PC-3 (cell line): ENCODE measurements at regions not wholly inside any gene's neighbourhood (a gene's known extent, or its start where the extent isn't known, plus 50 kb on each side); places are given as distances from the start of the nearest gene placed in this dataset.

ENCODE experiments used
- ATAC-seq: fragments of 200-7000 bp; cut with Tn5 transposase; 2 replicates; pipeline ENCODE4 v1.9.1; 2020; ENCODE audit warnings: mild to moderate bottlenecking, moderate library complexity
- BruUV-seq: library from RNA; stranded (reverse); fragments of 400-500 nt; replicated peaks from 2 replicates; lab custom pipeline; 2021; lab: Mats Ljungman, UMichigan
- CTCF ChIA-PET: fragments of 300-600 bp; sonication (Branson Sonifier 250); formaldehyde crosslinking; loops from one replicate; lab custom pipeline; 2022; ENCODE audit warnings: antibody characterized with exemption; lab: Charles Lee
- POLR2A ChIA-PET: fragments of 300-600 bp; sonication (Branson Sonifier 250); formaldehyde crosslinking; loops from one replicate; lab custom pipeline; 2022; ENCODE audit warnings: antibody characterized with exemption; ENCODE audit not compliant: unreplicated experiment; lab: Charles Lee
- DNase-seq: peaks from one replicate; pipeline ENCODE4 v3.0.0-alpha.2; 2015
- H2AFZ ChIP-seq: fragments of 300-600 bp; sonication (generic); 2 replicates; pipeline ENCODE4 v1.6.0; 2016; ENCODE audit warnings: antibody characterized with exemption, low read length
- H3F3A ChIP-seq: fragments of 300-600 bp; sonication (generic); one replicate; pipeline ENCODE4 v1.6.0; 2017; ENCODE audit warnings: antibody characterized with exemption, low read length, control low read depth, mild to moderate bottlenecking; ENCODE audit not compliant: unreplicated experiment
- H3K27ac ChIP-seq: fragments of 300-600 bp; sonication (generic); 2 replicates; pipeline ENCODE4 v1.5.1; 2016; ENCODE audit warnings: mild to moderate bottlenecking, low read length
- H3K27me3 ChIP-seq: fragments of 300-600 bp; sonication (generic); 2 replicates; pipeline ENCODE4 v1.6.1; 2016; ENCODE audit warnings: low read length, mixed read lengths
- H3K36me3 ChIP-seq: fragments of 300-600 bp; sonication (generic); 2 replicates; pipeline ENCODE4 v1.6.1; 2016; ENCODE audit warnings: low read depth, mixed run types, low read length, mixed read lengths
- H3K4me1 ChIP-seq: fragments of 300-600 bp; sonication (generic); 2 replicates; pipeline ENCODE4 v1.5.1; 2016; ENCODE audit warnings: low read length; ENCODE audit not compliant: insufficient read depth
- H3K4me2 ChIP-seq: fragments of 300-600 bp; sonication (generic); 2 replicates; pipeline ENCODE4 v1.6.0; 2016; ENCODE audit warnings: low read length
- H3K4me3 ChIP-seq: fragments of 300-600 bp; sonication (generic); 2 replicates; pipeline ENCODE4 v1.5.1; 2016; ENCODE audit warnings: mild to moderate bottlenecking, low read length, mixed read lengths
- H3K79me2 ChIP-seq: fragments of 300-600 bp; sonication (generic); 2 replicates; pipeline ENCODE4 v1.6.1; 2017; ENCODE audit warnings: low read length, mixed read lengths
- H3K9ac ChIP-seq: fragments of 300-600 bp; sonication (generic); 2 replicates; pipeline ENCODE4 v1.6.0; 2016; ENCODE audit warnings: mild to moderate bottlenecking, low read length
- H3K9me2 ChIP-seq: fragments of 300-600 bp; sonication (generic); replicated peaks from 2 replicates; pipeline ENCODE4 v1.6.1; 2016; ENCODE audit warnings: mixed run types, low read length, mixed read lengths
- H3K9me3 ChIP-seq: fragments of 300-600 bp; sonication (generic); 2 replicates; pipeline ENCODE4 v1.6.1; 2016; ENCODE audit warnings: low read length, mixed read lengths
- H4K20me1 ChIP-seq: fragments of 300-600 bp; sonication (generic); 2 replicates; pipeline ENCODE4 v1.6.1; 2016; ENCODE audit warnings: low read length, mixed read lengths
- CTCF ChIP-seq: fragments of 300-600 bp; sonication (generic); conservative IDR thresholded peaks from 2 replicates; pipeline ENCODE4 v1.5.1; 2017; ENCODE audit warnings: antibody characterized with exemption, low read depth, mild to moderate bottlenecking, low read length
- EZH2 ChIP-seq: fragments of 300-600 bp; sonication (generic); IDR thresholded peaks from one replicate; pipeline ENCODE4 v1.6.1; 2017; ENCODE audit warnings: antibody characterized with exemption, mild to moderate bottlenecking, low read length; ENCODE audit not compliant: unreplicated experiment
- EZH2phosphoT487 ChIP-seq: fragments of 300-600 bp; sonication (generic); IDR thresholded peaks from 2 replicates; pipeline ENCODE4 v1.6.1; 2018; ENCODE audit warnings: mild to moderate bottlenecking, antibody characterized with exemption, low read length, borderline replicate concordance
- intact Hi-C: fragments of 100-400 bp; cut with micrococcal nuclease; formaldehyde crosslinking; loops from 2 replicates; pipeline ENCODE4 v1.9.0; 2023

GRCh38 chr4:123976285-123976684 is 579.7 kb downstream of the SPRY1 start:
- ATAC-seq = no peak
- TF ChIP-seq CTCF (no peak), EZH2phosphoT487 (no peak), EZH2 (no peak)
- no peak overlapping the region for H2AFZ ChIP-seq
- no peak overlapping the region for H3K9ac ChIP-seq
- no peaks in the 10 kb centered on the region for H3K36me3 ChIP-seq
- ChIA-PET CTCF (no interaction called here), POLR2A (no interaction called here)
- no peak overlapping the region for H3K4me3 ChIP-seq
- no peaks in the 10 kb centered on the region for H4K20me1 ChIP-seq
- no TSS peak for BruUV-seq
- H3F3A ChIP-seq = no peaks in the 10 kb centered on the region
- no peak for DNase-seq
- no peak overlapping the region for H3K4me2 ChIP-seq
- H3K9me2 ChIP-seq = no peaks in the 10 kb centered on the region
- no peaks in the 10 kb centered on the region for H3K79me2 ChIP-seq
- intact Hi-C loops = no loop called here
- H3K27me3 ChIP-seq = no peaks in the 10 kb centered on the region
- no peak overlapping the region for H3K27ac ChIP-seq
- 0 out of 2 replicates have a peak, but pooled peaks cover 4% of the 10 kb centered on the region for H3K9me3 ChIP-seq
- no peaks in the 10 kb centered on the region for H3K4me1 ChIP-seq

DNA sequence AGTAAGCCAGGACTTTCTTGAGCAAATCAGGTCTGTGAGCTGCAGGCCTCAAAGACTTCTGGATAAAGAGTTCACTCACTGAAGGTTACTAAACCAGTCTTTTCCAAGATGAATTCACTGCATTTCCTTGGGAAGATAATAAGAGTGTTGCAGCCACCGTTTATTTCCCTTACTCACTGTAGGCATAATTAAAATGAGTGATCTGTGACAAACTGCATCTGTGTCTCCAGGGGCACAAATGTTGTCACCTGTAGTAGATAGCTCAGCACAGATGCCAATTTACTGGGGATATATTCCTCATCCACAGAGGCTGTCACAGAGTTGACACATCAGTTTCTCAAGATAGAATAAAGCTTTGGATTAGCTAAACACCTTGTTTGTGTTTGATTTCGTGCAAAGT is 580.2 kb downstream of the SPRY1 start:
- TF ChIP-seq CTCF (no peak), EZH2 (no peak), EZH2phosphoT487 (no peak)
- no peak overlapping the region for H3K4me3 ChIP-seq
- no peak overlapping the region for H3K9ac ChIP-seq
- no peak overlapping the region for H2AFZ ChIP-seq
- H3K79me2 ChIP-seq = no peaks in the 10 kb centered on the region
- CTCF ChIA-PET = no interaction called here
- ATAC-seq (no peak), DNase-seq (no peak)
- no peak overlapping the region for H3K4me2 ChIP-seq
- intact Hi-C loops = no loop called here
- H3K9me3 ChIP-seq = 0 out of 2 replicates have a peak, but pooled peaks cover 4% of the 10 kb centered on the region
- no peaks in the 10 kb centered on the region for H3K27me3 ChIP-seq
- H4K20me1 ChIP-seq = no peaks in the 10 kb centered on the region
- H3K27ac ChIP-seq = no peak overlapping the region
- H3K9me2 ChIP-seq = no peaks in the 10 kb centered on the region
- no peaks in the 10 kb centered on the region for H3F3A ChIP-seq
- POLR2A ChIA-PET = no interaction called here
- no peaks in the 10 kb centered on the region for H3K4me1 ChIP-seq
- no TSS peak for BruUV-seq
- no peaks in the 10 kb centered on the region for H3K36me3 ChIP-seq

- no peak overlapping the region for H3K4me3 ChIP-seq
- ChIA-PET CTCF (no interaction called here), POLR2A (no interaction called here)
- no peak for DNase-seq
- no peaks in the 10 kb centered on the region for H3K9me2 ChIP-seq
- H3K27me3 ChIP-seq = no peaks in the 10 kb centered on the region
- no peak overlapping the region for H3K27ac ChIP-seq
- no peaks in the 10 kb centered on the region for H3F3A ChIP-seq
- no peak for TF ChIP-seq EZH2phosphoT487
- no peak for TF ChIP-seq CTCF
- TF ChIP-seq EZH2 = no peak
- H3K36me3 ChIP-seq = no peaks in the 10 kb centered on the region
- 0 out of 2 replicates have a peak, but pooled peaks cover 4% of the 10 kb centered on the region for H3K9me3 ChIP-seq
- no peak for ATAC-seq
- no peak overlapping the region for H3K4me2 ChIP-seq
- no peaks in the 10 kb centered on the region for H3K79me2 ChIP-seq
- no peaks in the 10 kb centered on the region for H4K20me1 ChIP-seq
- no peak overlapping the region for H3K9ac ChIP-seq
- no peaks in the 10 kb centered on the region for H3K4me1 ChIP-seq
- intact Hi-C loops = no loop called here
- no peak overlapping the region for H2AFZ ChIP-seq
- BruUV-seq = no TSS peak
Measured at GRCh38 chr4:123977641-123978081, 581.1 kb downstream of the SPRY1 start.
